ENCODE measurements at regions not wholly inside any gene's neighbourhood (a gene's known extent, or its start where the extent isn't known, plus 50 kb on each side); places are given as distances from the start of the nearest gene placed in this dataset.

DNA sequence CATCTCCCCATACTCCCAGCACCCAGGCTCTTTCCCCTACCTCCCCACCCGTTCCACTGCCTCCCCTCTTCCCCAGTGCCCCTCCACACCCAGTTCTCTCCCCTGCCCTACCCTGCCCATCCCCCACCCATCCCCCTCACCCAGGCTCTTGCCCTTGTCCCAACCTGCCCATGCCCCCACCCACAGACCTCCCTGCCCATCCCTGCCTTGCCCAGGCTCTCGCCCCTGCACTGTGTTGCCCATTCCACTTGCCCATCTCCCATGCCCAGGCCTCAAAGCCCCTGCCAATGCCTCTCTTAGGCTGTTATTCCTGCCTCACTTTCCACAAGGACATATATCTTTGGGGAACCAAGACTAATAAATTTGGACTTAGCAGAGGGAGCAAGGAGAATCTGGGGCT, 262.6 kb upstream of the CXCL12 start:
- no peak overlapping the region for H3K4me3 ChIP-seq (ENCODE audit: insufficient read depth, low read depth, low read length)
- H3K36me3 ChIP-seq (replicated peaks; ENCODE audit: control insufficient read depth, insufficient read depth, low read length), result no peaks in the 10 kb centered on the region
- DNase-seq, result no peak
- H3K27me3 ChIP-seq (ENCODE audit: control insufficient read depth, insufficient read depth, low read length), result no peaks in the 10 kb centered on the region

DNA sequence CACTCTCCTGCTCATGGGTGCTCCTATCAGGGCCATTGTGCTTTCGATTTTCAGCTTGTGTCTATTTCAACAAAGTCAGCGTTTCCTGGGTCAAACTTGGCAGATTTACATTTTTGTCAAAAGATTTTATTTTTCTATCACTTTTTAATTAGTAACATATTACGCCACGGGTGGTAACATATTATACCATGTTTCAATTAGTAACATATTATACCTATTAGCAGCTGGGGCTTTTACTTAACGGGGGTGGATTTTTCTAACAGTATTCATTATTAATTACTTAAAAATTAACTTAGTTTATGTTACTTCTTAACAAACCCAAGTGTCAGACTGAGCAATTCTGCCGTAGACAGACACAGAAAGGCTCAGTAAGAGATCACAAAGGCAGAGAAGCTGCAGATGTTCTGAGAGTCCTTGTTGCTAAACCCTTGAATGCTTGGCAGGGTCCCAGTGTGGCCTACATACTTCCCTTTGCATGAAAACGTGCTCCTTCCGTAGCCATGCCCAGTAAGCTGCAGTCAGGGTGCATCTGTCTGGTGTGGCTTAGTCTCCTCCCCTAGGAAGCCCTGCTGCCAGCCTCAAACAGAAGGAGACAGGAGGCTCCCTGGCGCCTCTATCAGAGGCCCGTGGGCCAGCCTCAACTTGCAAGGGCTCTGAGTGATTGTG, 263.1 kb upstream of the CXCL12 start:
- DNase-seq, result no peak
- Histone ChIP-seq H3K4me3 (ENCODE audit: insufficient read depth, low read depth, low read length) (no peak overlapping the region), H3K27me3 (ENCODE audit: control insufficient read depth, insufficient read depth, low read length) (no peaks in the 10 kb centered on the region), H3K36me3 (replicated peaks; ENCODE audit: control insufficient read depth, insufficient read depth, low read length) (no peaks in the 10 kb centered on the region)

DNA sequence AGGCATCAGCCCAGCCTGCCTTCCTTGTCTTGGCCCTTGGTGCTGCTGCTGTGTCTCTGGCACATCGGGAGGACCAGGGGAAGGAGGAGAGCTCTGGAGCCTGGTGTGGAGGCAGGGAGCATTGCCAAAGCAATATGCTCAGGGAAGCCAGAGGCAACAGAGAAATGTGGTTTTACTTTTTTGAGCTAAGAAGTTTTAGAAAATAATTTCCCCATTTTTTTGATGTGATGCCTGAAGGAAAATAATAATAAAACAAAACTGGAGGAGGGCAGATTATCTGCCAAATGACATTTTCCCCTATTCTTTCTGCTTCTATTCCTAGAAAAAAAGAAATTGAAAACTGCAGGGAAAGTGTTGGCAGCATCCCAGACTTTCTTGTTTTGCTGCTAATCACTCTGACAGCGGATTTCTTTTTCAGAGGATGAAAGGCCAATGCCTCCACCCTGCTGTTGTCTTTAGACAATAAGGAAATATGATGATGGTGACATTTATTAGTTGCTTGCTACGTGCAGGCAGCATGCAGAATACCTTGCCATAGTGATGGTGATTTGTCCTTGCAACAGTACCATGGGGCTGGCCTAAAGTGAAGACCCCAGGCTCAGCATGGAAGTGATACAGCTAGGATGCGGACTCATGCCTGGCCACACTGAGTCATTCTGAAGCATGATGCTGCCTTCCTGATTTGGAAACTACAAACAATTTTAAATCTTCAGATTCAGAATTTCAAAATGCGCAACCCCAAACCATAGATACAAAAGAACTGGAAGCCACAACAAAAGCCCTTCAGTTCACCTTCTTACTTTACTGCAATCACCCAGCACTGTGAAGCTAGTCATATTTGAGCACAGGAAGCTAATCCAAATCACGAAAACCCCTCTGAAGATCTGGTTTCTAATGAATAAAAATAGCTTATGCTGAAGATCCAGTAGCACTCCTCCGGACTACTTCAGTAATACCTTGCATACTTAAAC, 260.2 kb upstream of the TMEM72 start:
- H3K36me3 ChIP-seq (replicated peaks; ENCODE audit: control insufficient read depth, insufficient read depth, low read length), result no peaks in the 10 kb centered on the region
- no peaks in the 10 kb centered on the region; the same call in 1 of the 2 replicates for H3K27me3 ChIP-seq (ENCODE audit: control insufficient read depth, insufficient read depth, low read length)
- no peak for DNase-seq
- no peak overlapping the region for H3K4me3 ChIP-seq (ENCODE audit: insufficient read depth, low read depth, low read length)

- Histone ChIP-seq H3K4me3 (ENCODE audit: insufficient read depth, low read depth, low read length) (no peak overlapping the region), H3K27me3 (ENCODE audit: control insufficient read depth, insufficient read depth, low read length) (no peaks in the 10 kb centered on the region; the same call in 1 of the 2 replicates), H3K36me3 (replicated peaks; ENCODE audit: control insufficient read depth, insufficient read depth, low read length) (no peaks in the 10 kb centered on the region)
- DNase-seq, result no peak
These were observed 259.3 kb upstream of the TMEM72 start for GRCh38 chr10:44651834-44652233.

GRCh38 chr10:44659320-44659719, 251.8 kb upstream of the TMEM72 start:
- Histone ChIP-seq H3K36me3 (replicated peaks; ENCODE audit: control insufficient read depth, insufficient read depth, low read length) (no peaks in the 10 kb centered on the region), H3K4me3 (ENCODE audit: insufficient read depth, low read depth, low read length) (no peak overlapping the region), H3K27me3 (ENCODE audit: control insufficient read depth, insufficient read depth, low read length) (no peaks in the 10 kb centered on the region; the same call in 1 of the 2 replicates)
- DNase-seq, result no peak

- H3K4me3 ChIP-seq (ENCODE audit: insufficient read depth, low read depth, low read length), result no peak overlapping the region
- H3K36me3 ChIP-seq (replicated peaks; ENCODE audit: control insufficient read depth, insufficient read depth, low read length), result no peaks in the 10 kb centered on the region
- no peaks in the 10 kb centered on the region for H3K27me3 ChIP-seq (ENCODE audit: control insufficient read depth, insufficient read depth, low read length)
- no peak for DNase-seq
These were observed 250.9 kb upstream of the TMEM72 start for GRCh38 chr10:44660271-44660670.

GRCh38 chr10:44662051-44662450, 249.1 kb upstream of the TMEM72 start:
- no peak for DNase-seq
- Histone ChIP-seq H3K27me3 (ENCODE audit: control insufficient read depth, insufficient read depth, low read length) (no peaks in the 10 kb centered on the region), H3K4me3 (ENCODE audit: insufficient read depth, low read depth, low read length) (no peak overlapping the region), H3K36me3 (replicated peaks; ENCODE audit: control insufficient read depth, insufficient read depth, low read length) (no peaks in the 10 kb centered on the region)

- DNase-seq, result no peak
- no peaks in the 10 kb centered on the region for H3K36me3 ChIP-seq (replicated peaks; ENCODE audit: control insufficient read depth, insufficient read depth, low read length)
- H3K27me3 ChIP-seq (ENCODE audit: control insufficient read depth, insufficient read depth, low read length), result no peaks in the 10 kb centered on the region
- no peak overlapping the region for H3K4me3 ChIP-seq (ENCODE audit: insufficient read depth, low read depth, low read length)
These were observed 242.8 kb upstream of the TMEM72 start for GRCh38 chr10:44668336-44668735.

- DNase-seq, result no peak
- Histone ChIP-seq H3K4me3 (ENCODE audit: insufficient read depth, low read depth, low read length) (no peak overlapping the region), H3K27me3 (ENCODE audit: control insufficient read depth, insufficient read depth, low read length) (no peaks in the 10 kb centered on the region)
These were observed 239.8 kb upstream of the TMEM72 start for GRCh38 chr10:44671319-44671718.

DNA sequence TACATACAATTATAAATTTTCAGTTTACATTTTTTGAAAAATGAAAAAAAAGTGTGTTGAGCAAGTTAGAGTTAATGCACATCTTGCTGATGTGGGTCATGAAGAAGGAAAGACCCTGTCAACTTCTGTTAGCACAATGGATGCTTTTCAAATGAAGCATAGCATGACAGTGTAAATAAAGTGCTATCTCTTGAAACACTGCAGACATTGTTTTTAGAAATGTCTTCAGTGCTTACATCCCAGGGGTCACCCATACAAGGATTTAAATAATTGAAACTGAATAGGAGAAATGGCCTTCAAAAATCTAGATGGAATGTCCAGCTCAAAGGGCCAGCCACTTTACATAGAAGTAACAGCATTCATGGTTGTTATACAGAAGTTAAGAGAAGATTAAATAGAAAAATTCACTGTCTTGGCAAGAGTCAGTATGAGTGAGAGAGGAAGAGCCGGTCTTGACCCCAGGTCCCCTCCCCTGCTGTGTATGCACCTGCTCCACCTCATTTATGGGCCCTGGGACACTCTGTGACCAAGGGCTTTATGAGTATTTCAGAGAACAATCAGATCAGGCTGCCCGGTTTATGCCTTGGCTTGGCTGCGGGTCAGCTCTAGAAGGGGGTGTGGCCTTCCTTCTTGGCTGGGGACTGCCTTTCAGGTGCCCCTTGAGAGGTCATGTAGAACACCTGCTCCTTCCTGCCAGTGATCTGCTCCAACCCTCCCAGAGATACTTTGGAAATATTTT, 237.7 kb upstream of the TMEM72 start:
- no peaks in the 10 kb centered on the region for H3K36me3 ChIP-seq (replicated peaks; ENCODE audit: control insufficient read depth, insufficient read depth, low read length)
- H3K4me3 ChIP-seq (ENCODE audit: insufficient read depth, low read depth, low read length), result no peak overlapping the region
- no peaks in the 10 kb centered on the region for H3K27me3 ChIP-seq (ENCODE audit: control insufficient read depth, insufficient read depth, low read length)
- no peak for DNase-seq

More at GRCh38 chr10:44671319-44671718, 239.8 kb upstream of the TMEM72 start:
- no peaks in the 10 kb centered on the region for H3K36me3 ChIP-seq (replicated peaks; ENCODE audit: control insufficient read depth, insufficient read depth, low read length)

DNA sequence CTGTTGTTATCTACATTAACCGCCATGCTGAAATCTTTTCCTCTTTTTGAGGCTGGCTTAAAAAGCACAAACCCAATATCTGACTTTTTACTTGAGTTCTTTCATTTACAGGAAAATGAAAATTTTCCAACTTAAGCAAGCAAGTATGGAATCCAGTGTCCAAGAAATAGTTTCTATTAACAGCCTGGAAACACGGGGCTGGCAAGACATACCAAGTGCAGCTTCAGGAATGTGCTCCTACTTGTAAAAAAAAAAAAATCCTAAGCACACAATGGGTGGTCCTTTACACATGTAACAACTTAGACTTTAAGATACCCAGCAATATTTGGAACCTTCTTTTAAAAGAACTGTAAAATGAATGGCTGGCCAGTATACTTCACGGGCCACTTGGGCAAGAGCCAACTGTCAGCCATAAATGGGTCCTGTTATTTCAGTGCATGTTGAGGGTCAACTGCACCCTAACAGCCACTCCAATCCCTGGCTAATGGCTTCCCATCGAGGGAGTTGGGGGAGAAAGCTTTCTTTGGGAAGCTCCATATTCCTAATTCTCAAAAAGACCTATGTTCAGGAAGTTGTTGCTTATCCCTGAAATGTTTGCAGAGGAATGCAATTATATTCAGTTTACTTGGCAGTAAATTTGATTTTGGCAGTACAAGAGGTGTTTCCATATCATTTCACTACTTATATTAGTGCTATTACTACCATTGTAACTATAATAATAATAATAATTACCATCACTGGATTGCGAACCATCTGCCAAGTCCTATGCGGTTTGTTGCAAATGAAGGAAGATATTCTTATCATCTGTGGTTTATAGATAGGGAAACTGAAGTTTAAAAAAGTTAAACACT, 236.4 kb upstream of the TMEM72 start:
- Histone ChIP-seq H3K36me3 (replicated peaks; ENCODE audit: control insufficient read depth, insufficient read depth, low read length) (no peaks in the 10 kb centered on the region), H3K4me3 (ENCODE audit: insufficient read depth, low read depth, low read length) (no peak overlapping the region), H3K27me3 (ENCODE audit: control insufficient read depth, insufficient read depth, low read length) (no peaks in the 10 kb centered on the region)
- DNase-seq, result no peak

DNA sequence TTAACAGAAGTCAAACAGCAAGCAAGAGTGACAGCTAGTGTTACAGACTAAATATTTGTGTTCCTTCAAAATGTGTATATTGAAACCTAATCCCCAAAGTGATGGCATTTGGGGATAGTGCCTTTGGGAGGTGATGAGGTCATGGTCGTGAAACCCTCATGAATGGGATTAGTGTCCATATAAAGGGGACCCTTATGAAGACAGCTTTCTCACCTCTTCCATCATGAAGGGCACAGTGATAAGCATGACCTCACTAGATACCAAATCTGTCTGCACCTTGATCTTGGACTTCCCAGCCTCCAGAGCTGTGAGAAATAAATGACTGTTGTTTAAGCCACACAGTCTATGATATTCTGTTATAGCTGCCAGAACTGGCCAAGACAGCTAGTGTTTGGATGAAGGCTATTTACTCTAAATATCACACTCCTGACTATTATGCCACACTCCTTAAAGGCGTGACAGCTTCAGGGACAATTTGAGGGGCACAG, 235.7 kb upstream of the TMEM72 start:
- no peaks in the 10 kb centered on the region for H3K36me3 ChIP-seq (replicated peaks; ENCODE audit: control insufficient read depth, insufficient read depth, low read length)
- DNase-seq, result no peak
- H3K27me3 ChIP-seq (ENCODE audit: control insufficient read depth, insufficient read depth, low read length), result no peaks in the 10 kb centered on the region
- H3K4me3 ChIP-seq (ENCODE audit: insufficient read depth, low read depth, low read length), result no peak overlapping the region

DNA sequence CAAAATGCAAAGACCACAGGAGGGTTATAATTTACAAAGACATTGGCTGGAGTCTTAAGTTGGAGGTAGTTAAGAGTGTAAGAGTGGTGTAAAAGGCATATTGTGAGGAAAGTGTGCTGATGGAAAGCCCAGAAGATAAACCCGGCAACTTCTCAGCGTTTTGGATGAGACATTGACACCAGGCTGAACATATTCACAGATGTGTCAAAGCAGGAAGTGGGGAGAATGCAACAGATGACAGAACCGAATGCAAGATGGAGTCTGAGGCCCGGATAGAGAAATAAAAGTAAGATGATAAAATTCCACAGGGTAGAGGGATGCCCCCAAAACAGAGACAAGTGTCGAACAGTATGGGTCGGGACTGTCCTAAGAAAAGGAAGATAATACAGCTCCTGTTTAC, 230.4 kb upstream of the TMEM72 start:
- Histone ChIP-seq H3K36me3 (replicated peaks; ENCODE audit: control insufficient read depth, insufficient read depth, low read length) (no peaks in the 10 kb centered on the region), H3K4me3 (ENCODE audit: insufficient read depth, low read depth, low read length) (no peak overlapping the region), H3K27me3 (ENCODE audit: control insufficient read depth, insufficient read depth, low read length) (no peaks in the 10 kb centered on the region)
- no peak for DNase-seq

DNA sequence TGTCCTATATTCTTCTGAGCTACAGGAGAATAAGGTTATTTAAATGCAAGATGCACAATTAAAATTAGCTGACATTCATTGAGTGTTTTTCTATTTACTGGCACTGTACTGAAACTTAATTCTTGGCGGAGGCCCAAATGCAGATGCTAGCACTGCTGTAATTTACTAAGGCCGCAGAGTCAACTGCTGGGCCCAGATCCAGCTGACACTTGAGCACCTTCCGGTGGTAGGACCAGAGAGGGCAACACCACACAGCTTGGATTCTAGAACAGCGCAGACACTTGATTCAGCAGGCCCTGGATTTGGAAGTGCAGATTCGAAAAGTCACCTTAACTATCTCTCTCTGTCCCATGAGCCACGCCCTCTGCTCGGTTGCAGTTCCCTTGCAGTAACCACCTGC, 228.6 kb upstream of the TMEM72 start:
- H3K36me3 ChIP-seq (replicated peaks; ENCODE audit: control insufficient read depth, insufficient read depth, low read length), result no peaks in the 10 kb centered on the region
- H3K4me3 ChIP-seq (ENCODE audit: insufficient read depth, low read depth, low read length), result no peak overlapping the region
- no peak for DNase-seq
- no peaks in the 10 kb centered on the region for H3K27me3 ChIP-seq (ENCODE audit: control insufficient read depth, insufficient read depth, low read length)
